OCI-LY3 (cell line): ENCODE measurements at regions not wholly inside any gene's neighbourhood (a gene's known extent, or its start where the extent isn't known, plus 50 kb on each side); places are given as distances from the start of the nearest gene placed in this dataset.

Experiments
- EZH2phosphoT487 ChIP-seq: fragments of 200-600 bp; shearing (Covaris generic); IDR thresholded peaks from 2 replicates; pipeline ENCODE4 v1.6.1; 2018; ENCODE audit warnings: antibody characterized with exemption, mixed run types, low read depth
- TF ChIP-seq, protein P1 (sequence below): fragments of 200-600, 300-600 bp; sonication (generic); IDR thresholded peaks from 2 replicates; pipeline ENCODE4 v1.5.1; 2014; ENCODE audit warnings: antibody characterized with exemption, low read length, low read depth

DNA sequence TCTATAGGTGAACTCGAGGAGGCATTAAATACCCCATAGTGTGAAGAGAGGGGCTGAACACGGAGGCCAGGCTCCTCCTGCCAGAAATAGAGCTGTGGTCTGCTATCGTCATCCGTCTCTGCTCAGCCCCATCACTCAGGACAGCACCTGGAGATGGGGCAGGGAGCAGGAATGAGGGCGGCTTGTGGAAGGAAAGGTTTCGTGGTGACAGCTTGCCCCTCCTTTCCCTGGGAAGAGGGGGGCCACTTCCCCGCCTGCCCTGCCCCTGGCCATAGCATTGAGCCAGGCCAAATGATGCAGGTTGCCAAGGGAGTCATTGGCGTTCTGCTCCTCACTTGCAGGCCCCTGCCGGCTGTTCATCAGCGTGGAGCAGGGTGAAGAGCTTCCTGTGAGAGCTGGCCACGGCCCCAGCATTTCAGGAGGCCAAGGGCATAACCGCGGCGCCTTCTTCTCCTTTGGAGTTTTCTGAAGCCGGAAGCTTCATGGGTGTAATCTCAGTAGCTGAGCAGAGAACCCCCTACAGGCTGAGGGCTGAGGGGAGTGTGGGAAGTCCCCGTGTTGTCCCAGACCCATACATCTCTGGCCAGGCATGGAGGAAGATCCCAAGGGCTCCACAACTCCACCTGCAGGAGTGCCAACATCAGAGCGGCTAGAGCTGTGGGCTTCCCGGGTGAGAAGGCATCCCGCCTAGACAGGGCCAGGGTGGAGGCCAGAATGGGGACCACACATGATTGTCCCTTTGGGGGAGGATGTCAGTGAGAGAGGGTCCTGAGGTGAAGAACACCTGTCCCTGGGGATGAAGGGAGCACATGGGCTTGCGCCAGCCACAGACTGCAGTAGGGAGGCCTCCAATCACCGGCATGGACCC, 112.5 kb upstream of the GLI2 start:
- TF ChIP-seq, protein P1, sequence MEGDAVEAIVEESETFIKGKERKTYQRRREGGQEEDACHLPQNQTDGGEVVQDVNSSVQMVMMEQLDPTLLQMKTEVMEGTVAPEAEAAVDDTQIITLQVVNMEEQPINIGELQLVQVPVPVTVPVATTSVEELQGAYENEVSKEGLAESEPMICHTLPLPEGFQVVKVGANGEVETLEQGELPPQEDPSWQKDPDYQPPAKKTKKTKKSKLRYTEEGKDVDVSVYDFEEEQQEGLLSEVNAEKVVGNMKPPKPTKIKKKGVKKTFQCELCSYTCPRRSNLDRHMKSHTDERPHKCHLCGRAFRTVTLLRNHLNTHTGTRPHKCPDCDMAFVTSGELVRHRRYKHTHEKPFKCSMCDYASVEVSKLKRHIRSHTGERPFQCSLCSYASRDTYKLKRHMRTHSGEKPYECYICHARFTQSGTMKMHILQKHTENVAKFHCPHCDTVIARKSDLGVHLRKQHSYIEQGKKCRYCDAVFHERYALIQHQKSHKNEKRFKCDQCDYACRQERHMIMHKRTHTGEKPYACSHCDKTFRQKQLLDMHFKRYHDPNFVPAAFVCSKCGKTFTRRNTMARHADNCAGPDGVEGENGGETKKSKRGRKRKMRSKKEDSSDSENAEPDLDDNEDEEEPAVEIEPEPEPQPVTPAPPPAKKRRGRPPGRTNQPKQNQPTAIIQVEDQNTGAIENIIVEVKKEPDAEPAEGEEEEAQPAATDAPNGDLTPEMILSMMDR = no peak
- TF ChIP-seq EZH2phosphoT487 = no peak
